K562 (cell line): ENCODE measurements at regions not wholly inside any gene's neighbourhood (a gene's known extent, or its start where the extent isn't known, plus 50 kb on each side); places are given as distances from the start of the nearest gene placed in this dataset.

Source experiments
- ATAC-seq: fragments of 200-7000 bp; cut with Tn5 transposase; 3 replicates; pipeline ENCODE4 v1.9.1; 2020; ENCODE audit warnings: moderate library complexity
- BruUV-seq: library from RNA; stranded (reverse); fragments of 400-500 nt; replicated peaks from 2 replicates; lab custom pipeline; 2021; lab: Mats Ljungman, UMichigan
- CTCF ChIA-PET: fragments of 300-600 bp; formaldehyde crosslinking; extraction: SDS; loops from one replicate; lab custom pipeline; 2021; ENCODE audit warnings: low intra/inter-chr PET ratio; lab: Yijun Ruan, JAX
- POLR2A ChIA-PET: fragments of 300-600, 350-650 bp; sonication (Branson Sonifier 250); formaldehyde crosslinking; extraction: SDS; loops from one replicate; lab custom pipeline; 2021; ENCODE audit warnings: antibody characterized with exemption, inconsistent platforms; lab: Yijun Ruan, JAX
- DNase-seq, 4 experiments: peaks; one replicate each; pipeline versions ENCODE4 v3.0.0 to v3.0.0-alpha.2; 2011 to 2018; ENCODE audit warnings: low spot score in 3 of 4, mixed read lengths in 3 of 4; ENCODE audit errors: extremely low read depth in 1 of 4
- FAIRE-seq: peaks from 2 replicates; lab custom pipeline; 2011; peaks lifted over from hg19 to GRCh38; lab: Jason Lieb, UNC
- H2AFZ ChIP-seq: 2 replicates; pipeline ENCODE4 v1.6.0; 2011; ENCODE audit warnings: low read depth, low read length, control low read depth, inconsistent platforms
- H3K27ac ChIP-seq: fragments of 200-600 bp; 3 replicates; pipeline ENCODE4 v1.8.0; 2011; ENCODE audit warnings: low read depth, mild to moderate bottlenecking, control low read depth, inconsistent platforms, low read length, moderate library complexity, mixed read lengths; ENCODE audit errors: extremely low read depth
- H3K27me3 ChIP-seq, 2 experiments: fragments of 300-600 bp in 1 of 2; 2 replicates in 1 of 2; 3 replicates in 1 of 2; pipeline versions ENCODE4 v1.6.0 to v1.8.0; 2011; ENCODE audit warnings: inconsistent platforms in 2 of 2, low read length in 2 of 2, mild to moderate bottlenecking in 1 of 2, mixed read lengths in 1 of 2, moderate library complexity in 1 of 2; ENCODE audit not compliant: control insufficient read depth in 2 of 2, insufficient read depth in 2 of 2
- H3K36me3 ChIP-seq: fragments of 300-600 bp; 3 replicates; pipeline ENCODE4 v1.8.0; 2011; ENCODE audit warnings: mild to moderate bottlenecking, low read length, inconsistent platforms; ENCODE audit not compliant: control insufficient read depth, insufficient read depth
- H3K4me1 ChIP-seq, 2 experiments: fragments of 200-600 bp in 1 of 2; replicated peaks in 1 of 2; 2 replicates in 1 of 2; 3 replicates in 1 of 2; pipeline versions ENCODE4 v1.5.1 to v1.8.0; 2011; ENCODE audit warnings: inconsistent platforms in 2 of 2, low read length in 2 of 2, mild to moderate bottlenecking in 1 of 2, mixed read lengths in 1 of 2, moderate library complexity in 1 of 2; ENCODE audit not compliant: control insufficient read depth in 2 of 2, insufficient read depth in 2 of 2
- H3K4me2 ChIP-seq: 2 replicates; pipeline ENCODE4 v1.6.1; 2011; ENCODE audit warnings: low read length, control low read depth, inconsistent platforms, mixed read lengths; ENCODE audit not compliant: insufficient read depth
- H3K4me3 ChIP-seq: fragments of 200-600 bp; sonication (generic), shearing (Covaris generic); 2 replicates; pipeline ENCODE4 v1.5.1; 2016; ENCODE audit warnings: control low read depth, inconsistent platforms
- H3K79me2 ChIP-seq: fragments of 200-600 bp; 3 replicates; pipeline ENCODE4 v1.8.0; 2011; ENCODE audit warnings: low read length, inconsistent platforms; ENCODE audit not compliant: control insufficient read depth, insufficient read depth
- H3K9ac ChIP-seq, 2 experiments: 2 replicates each; pipeline versions ENCODE4 v1.6.0 to v1.6.1; 2011; ENCODE audit warnings: low read depth in 2 of 2, low read length in 2 of 2, control low read depth in 1 of 2, inconsistent platforms in 1 of 2, mild to moderate bottlenecking in 1 of 2, mixed read lengths in 1 of 2; ENCODE audit not compliant: insufficient read depth in 1 of 2
- H3K9me1 ChIP-seq: one replicate; pipeline ENCODE4 v1.6.0; 2011; ENCODE audit warnings: inconsistent platforms, mild to moderate bottlenecking, low read length, moderate library complexity; ENCODE audit not compliant: control insufficient read depth, insufficient read depth
- H3K9me3 ChIP-seq: replicated peaks from 2 replicates; pipeline ENCODE4 v1.5.1; 2011; ENCODE audit warnings: low read depth, low read length, inconsistent platforms; ENCODE audit not compliant: control insufficient read depth, insufficient read depth
- H4K20me1 ChIP-seq: replicated peaks from 2 replicates; pipeline ENCODE4 v1.6.1; 2011; ENCODE audit warnings: low read length, inconsistent platforms, mixed read lengths; ENCODE audit not compliant: control insufficient read depth, insufficient read depth
- AFF4 ChIP-seq: sonication (generic); formaldehyde crosslinking; IDR thresholded peaks from 2 replicates; pipeline ENCODE4 v1.8.0; 2023; ENCODE audit warnings: mild to moderate bottlenecking, missing genetic modification reagents
- BHLHE40 ChIP-seq: IDR thresholded peaks from 2 replicates; pipeline ENCODE4 v1.6.1; 2011; ENCODE audit warnings: low read length, improper control_type of control experiment
- CAMTA2 ChIP-seq: fragments of 250-450 bp; sonication (Bioruptor Pico); conservative IDR thresholded peaks from 2 replicates; pipeline ENCODE4 v1.5.1; 2022
- CBX8 ChIP-seq: fragments of 200-600 bp; sonication (generic); IDR thresholded peaks from 2 replicates; pipeline ENCODE4 v1.6.1; 2012; ENCODE audit warnings: borderline replicate concordance, mixed run types, low read depth, mild to moderate bottlenecking, moderate library complexity, mixed read lengths, low read length, control low read depth, inconsistent platforms; ENCODE audit not compliant: poor library complexity, severe bottlenecking; ENCODE audit errors: extremely low read depth
- CREB1 ChIP-seq, 2 experiments: sonication (generic) in 1 of 2; formaldehyde crosslinking in 1 of 2; IDR thresholded peaks; 2 replicates each; pipeline versions ENCODE4 v1.6.1 to v1.8.0; 2012 to 2022; ENCODE audit warnings: inconsistent platforms in 1 of 2, mild to moderate bottlenecking in 1 of 2, missing genetic modification reagents in 1 of 2, moderate library complexity in 1 of 2
- CREBBP ChIP-seq: IDR thresholded peaks from one replicate; pipeline ENCODE4 v1.6.1; 2012; ENCODE audit warnings: low read depth, mild to moderate bottlenecking, control low read depth, inconsistent platforms, low read length
- DIDO1 ChIP-seq: fragments of 450-650 bp; IDR thresholded peaks from 2 replicates; pipeline ENCODE4 v1.6.1; 2016; ENCODE audit warnings: low read depth, missing biosample characterization, missing genetic modification characterization
- GATAD2B ChIP-seq: fragments of 450-650 bp; IDR thresholded peaks from 2 replicates; pipeline ENCODE4 v1.6.1; 2017; ENCODE audit warnings: mild to moderate bottlenecking, borderline replicate concordance
- HINFP ChIP-seq: fragments of 450-650 bp; conservative IDR thresholded peaks from 2 replicates; pipeline ENCODE4 v1.6.1; 2016; ENCODE audit warnings: missing genetic modification characterization, low read depth, mild to moderate bottlenecking, control low read depth, missing compliant biosample characterization
- HLTF ChIP-seq: fragments of 450-650 bp; IDR thresholded peaks from 2 replicates; pipeline ENCODE4 v1.6.1; 2016
- MAFF ChIP-seq: IDR thresholded peaks from 2 replicates; pipeline ENCODE4 v1.6.1; 2012; ENCODE audit warnings: low read length, improper control_type of control experiment
- MXI1 ChIP-seq: IDR thresholded peaks from 2 replicates; pipeline ENCODE4 v1.6.1; 2011; ENCODE audit warnings: low read depth, mild to moderate bottlenecking, improper control_type of control experiment, low read length
- NCOA2 ChIP-seq, 2 experiments: fragments of 450-650 bp; IDR thresholded peaks; 2 replicates each; pipeline ENCODE4 v1.6.1; 2018; ENCODE audit warnings: mild to moderate bottlenecking in 2 of 2, moderate library complexity in 1 of 2; ENCODE audit not compliant: partially characterized antibody in 2 of 2
- NR2C1 ChIP-seq, 2 experiments: fragments of 450-650 bp; IDR thresholded peaks; 2 replicates each; pipeline ENCODE4 v1.6.1; 2017; ENCODE audit warnings: mild to moderate bottlenecking in 2 of 2, antibody characterized with exemption in 1 of 2, inconsistent platforms in 1 of 2, missing compliant biosample characterization in 1 of 2, missing genetic modification characterization in 1 of 2
- PRMT5 ChIP-seq: sonication (generic); formaldehyde crosslinking; IDR thresholded peaks from 2 replicates; pipeline ENCODE4 v1.5.0; 2020; ENCODE audit warnings: missing genetic modification reagents
- SMARCE1 ChIP-seq: fragments of 450-650 bp; IDR thresholded peaks from 2 replicates; pipeline ENCODE4 v1.7.1; 2016; ENCODE audit warnings: mild to moderate bottlenecking
- TRIM25 ChIP-seq: fragments of 450-650 bp; IDR thresholded peaks from 2 replicates; pipeline ENCODE4 v1.7.0; 2016; ENCODE audit warnings: borderline replicate concordance
- TRIM28 ChIP-seq: fragments of 450-650 bp; IDR thresholded peaks from 2 replicates; pipeline ENCODE4 v1.6.1; 2017
- ZC3H8 ChIP-seq: fragments of 450-650 bp; IDR thresholded peaks from 2 replicates; pipeline ENCODE4 v1.6.1; 2017
- in situ Hi-C: fragments of 300-500 bp; cut with MboI; formaldehyde crosslinking; loops from 4 replicates; pipeline ENCODE4 v1.15.0; 2018; ENCODE audit warnings: inconsistent platforms, mixed read lengths
- intact Hi-C: fragments of 100-400 bp; cut with micrococcal nuclease; formaldehyde crosslinking; loops from 2 replicates; pipeline ENCODE4 v1.14.2; 2022

- Histone ChIP-seq H3K36me3 (no peaks in the 10 kb centered on the region), H3K27ac (no peak overlapping the region), H4K20me1 (no peaks in the 10 kb centered on the region), H3K9me1 (no peaks in the 10 kb centered on the region), H3K4me1 (no peaks in the 10 kb centered on the region), H3K9ac (no peak overlapping the region), H3K4me2 (no peak overlapping the region), H3K27me3 (no peaks in the 10 kb centered on the region), H3K4me3 (no peak overlapping the region), H2AFZ (no peak overlapping the region), H3K9me3 (no peaks in the 10 kb centered on the region), H3K79me2 (no peaks in the 10 kb centered on the region)
- no peak for ATAC-seq
- no TSS peak for BruUV-seq
- in situ Hi-C loops: no loop called here
- ChIA-PET CTCF (no interaction called here), POLR2A (no interaction called here)
- no peak for FAIRE-seq
- intact Hi-C loops: no loop called here
- no peak for DNase-seq
- TF ChIP-seq CBX8 (no peak), BHLHE40 (no peak), HLTF (no peak), NR2C1 (IDR thresholded peaks at IDR 0.05) (no peak), NR2C1 (tag; IDR thresholded peaks at IDR 0.05) (no peak), TRIM28 (no peak), AFF4 (no peak), SMARCE1 (no peak), MAFF (no peak), MXI1 (no peak), PRMT5 (CRISPR knock-in tag) (no peak), CREBBP (no peak), DIDO1 (tag) (no peak), ZC3H8 (no peak), NCOA2 (IDR thresholded peaks at IDR 0.05; ENCODE audit: partially characterized antibody in 2 of 2) (no peak), TRIM25 (no peak), CAMTA2 (CRISPR knock-in tag) (no peak), GATAD2B (no peak), CREB1 (IDR thresholded peaks at IDR 0.05) (no peak), CREB1 (CRISPR knock-in tag; IDR thresholded peaks at IDR 0.05) (no peak), HINFP (tag) (no peak)
Observed at GRCh38 chr4:30028826-30029225, 691.3 kb upstream of the PCDH7 start.
